PC-3 (cell line): ENCODE measurements at regions not wholly inside any gene's neighbourhood (a gene's known extent, or its start where the extent isn't known, plus 50 kb on each side); places are given as distances from the start of the nearest gene placed in this dataset.

Source experiments
- ATAC-seq: fragments of 200-7000 bp; cut with Tn5 transposase; 2 replicates; pipeline ENCODE4 v1.9.1; 2020; ENCODE audit warnings: mild to moderate bottlenecking, moderate library complexity
- BruUV-seq: library from RNA; stranded (reverse); fragments of 400-500 nt; replicated peaks from 2 replicates; lab custom pipeline; 2021; lab: Mats Ljungman, UMichigan
- CTCF ChIA-PET: fragments of 300-600 bp; sonication (Branson Sonifier 250); formaldehyde crosslinking; loops from one replicate; lab custom pipeline; 2022; ENCODE audit warnings: antibody characterized with exemption; lab: Charles Lee
- POLR2A ChIA-PET: fragments of 300-600 bp; sonication (Branson Sonifier 250); formaldehyde crosslinking; loops from one replicate; lab custom pipeline; 2022; ENCODE audit warnings: antibody characterized with exemption; ENCODE audit not compliant: unreplicated experiment; lab: Charles Lee
- DNase-seq: peaks from one replicate; pipeline ENCODE4 v3.0.0-alpha.2; 2015
- H2AFZ ChIP-seq: fragments of 300-600 bp; sonication (generic); 2 replicates; pipeline ENCODE4 v1.6.0; 2016; ENCODE audit warnings: antibody characterized with exemption, low read length
- H3F3A ChIP-seq: fragments of 300-600 bp; sonication (generic); one replicate; pipeline ENCODE4 v1.6.0; 2017; ENCODE audit warnings: antibody characterized with exemption, low read length, control low read depth, mild to moderate bottlenecking; ENCODE audit not compliant: unreplicated experiment
- H3K27ac ChIP-seq: fragments of 300-600 bp; sonication (generic); 2 replicates; pipeline ENCODE4 v1.5.1; 2016; ENCODE audit warnings: mild to moderate bottlenecking, low read length
- H3K27me3 ChIP-seq: fragments of 300-600 bp; sonication (generic); 2 replicates; pipeline ENCODE4 v1.6.1; 2016; ENCODE audit warnings: low read length, mixed read lengths
- H3K36me3 ChIP-seq: fragments of 300-600 bp; sonication (generic); 2 replicates; pipeline ENCODE4 v1.6.1; 2016; ENCODE audit warnings: low read depth, mixed run types, low read length, mixed read lengths
- H3K4me1 ChIP-seq: fragments of 300-600 bp; sonication (generic); 2 replicates; pipeline ENCODE4 v1.5.1; 2016; ENCODE audit warnings: low read length; ENCODE audit not compliant: insufficient read depth
- H3K4me2 ChIP-seq: fragments of 300-600 bp; sonication (generic); 2 replicates; pipeline ENCODE4 v1.6.0; 2016; ENCODE audit warnings: low read length
- H3K4me3 ChIP-seq: fragments of 300-600 bp; sonication (generic); 2 replicates; pipeline ENCODE4 v1.5.1; 2016; ENCODE audit warnings: mild to moderate bottlenecking, low read length, mixed read lengths
- H3K79me2 ChIP-seq: fragments of 300-600 bp; sonication (generic); 2 replicates; pipeline ENCODE4 v1.6.1; 2017; ENCODE audit warnings: low read length, mixed read lengths
- H3K9ac ChIP-seq: fragments of 300-600 bp; sonication (generic); 2 replicates; pipeline ENCODE4 v1.6.0; 2016; ENCODE audit warnings: mild to moderate bottlenecking, low read length
- H3K9me2 ChIP-seq: fragments of 300-600 bp; sonication (generic); replicated peaks from 2 replicates; pipeline ENCODE4 v1.6.1; 2016; ENCODE audit warnings: mixed run types, low read length, mixed read lengths
- H3K9me3 ChIP-seq: fragments of 300-600 bp; sonication (generic); 2 replicates; pipeline ENCODE4 v1.6.1; 2016; ENCODE audit warnings: low read length, mixed read lengths
- H4K20me1 ChIP-seq: fragments of 300-600 bp; sonication (generic); 2 replicates; pipeline ENCODE4 v1.6.1; 2016; ENCODE audit warnings: low read length, mixed read lengths
- CTCF ChIP-seq: fragments of 300-600 bp; sonication (generic); conservative IDR thresholded peaks from 2 replicates; pipeline ENCODE4 v1.5.1; 2017; ENCODE audit warnings: antibody characterized with exemption, low read depth, mild to moderate bottlenecking, low read length
- EZH2 ChIP-seq: fragments of 300-600 bp; sonication (generic); IDR thresholded peaks from one replicate; pipeline ENCODE4 v1.6.1; 2017; ENCODE audit warnings: antibody characterized with exemption, mild to moderate bottlenecking, low read length; ENCODE audit not compliant: unreplicated experiment
- EZH2phosphoT487 ChIP-seq: fragments of 300-600 bp; sonication (generic); IDR thresholded peaks from 2 replicates; pipeline ENCODE4 v1.6.1; 2018; ENCODE audit warnings: mild to moderate bottlenecking, antibody characterized with exemption, low read length, borderline replicate concordance
- intact Hi-C: fragments of 100-400 bp; cut with micrococcal nuclease; formaldehyde crosslinking; loops from 2 replicates; pipeline ENCODE4 v1.9.0; 2023

DNA sequence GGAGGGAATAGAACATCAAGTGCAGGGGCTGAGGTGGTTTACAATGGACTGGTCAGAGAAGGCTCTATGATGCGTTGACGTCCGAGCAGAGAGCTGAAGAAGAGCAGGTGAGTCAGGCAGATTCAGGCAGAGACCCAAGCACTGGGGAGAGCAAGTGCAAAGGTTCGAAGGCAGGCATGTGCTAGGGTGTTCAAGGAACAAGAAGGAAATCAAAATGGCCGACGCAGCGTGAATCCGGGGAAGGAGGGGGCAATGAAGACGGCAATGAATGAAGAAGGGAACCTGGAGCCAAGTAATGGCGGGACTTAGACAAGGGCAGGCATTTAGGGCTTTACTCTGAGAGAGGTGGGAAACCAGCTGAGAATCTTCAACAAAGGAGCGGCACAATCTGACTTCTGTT lies 56.8 kb upstream of the DCTD start:
- Histone ChIP-seq H3K4me1 (peaks cover 38% of the 10 kb centered on the region), H3K4me3 (no peak overlapping the region), H2AFZ (0 out of 2 replicates have a peak overlapping the region, but pooled peaks have one; percentile 40), H3K9ac (no peak overlapping the region), H3K79me2 (no peaks in the 10 kb centered on the region), H3K27ac (no peak overlapping the region), H3K27me3 (no peaks in the 10 kb centered on the region), H3K4me2 (no peak overlapping the region), H3K9me3 (no peaks in the 10 kb centered on the region), H3K9me2 (no peaks in the 10 kb centered on the region), H4K20me1 (no peaks in the 10 kb centered on the region), H3K36me3 (no peaks in the 10 kb centered on the region), H3F3A (no peaks in the 10 kb centered on the region)
- ChIA-PET POLR2A (interaction anchor here (0.7 kb wide), 1 partner anchor 1871 kb away, joined by 3 read pairs; no protein-coding TSS in a partner anchor), CTCF (no interaction called here)
- BruUV-seq, result no TSS peak
- ATAC-seq, result no peak
- TF ChIP-seq CTCF, result no peak
- TF ChIP-seq EZH2phosphoT487, result no peak
- no peak for TF ChIP-seq EZH2
- intact Hi-C loops, result no loop called here
- DNase-seq, result no peak

DNA sequence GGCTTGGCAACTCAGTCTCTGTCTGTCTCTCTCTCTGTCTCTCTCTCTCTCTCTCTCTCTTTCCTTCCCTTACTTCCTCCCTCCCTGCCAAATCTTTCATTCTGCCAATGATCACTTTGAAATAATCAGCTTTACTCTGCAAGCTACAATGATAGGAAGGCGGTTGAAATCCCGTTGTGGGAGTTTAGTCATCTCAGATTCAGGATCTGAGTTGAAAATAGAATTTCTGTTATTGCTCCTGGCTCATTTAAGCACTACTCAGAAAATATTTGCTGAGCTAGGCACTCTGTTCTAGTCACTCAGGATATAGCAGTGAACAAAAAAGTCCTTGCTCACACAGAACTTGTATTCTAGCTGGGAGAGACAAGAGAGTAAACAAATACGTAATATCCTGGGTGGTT lies 56.3 kb upstream of the DCTD start:
- H3K9ac ChIP-seq, result no peak overlapping the region
- TF ChIP-seq CTCF, result no peak
- no peak for TF ChIP-seq EZH2
- TF ChIP-seq EZH2phosphoT487, result no peak
- no peaks in the 10 kb centered on the region for H3F3A ChIP-seq
- H3K4me3 ChIP-seq, result no peak overlapping the region
- H3K4me1 ChIP-seq, result peaks cover 38% of the 10 kb centered on the region
- DNase-seq, result peak; percentile 5
- H3K9me2 ChIP-seq, result no peaks in the 10 kb centered on the region
- no peaks in the 10 kb centered on the region for H4K20me1 ChIP-seq
- ATAC-seq, result no peak
- no peaks in the 10 kb centered on the region for H3K27me3 ChIP-seq
- POLR2A ChIA-PET, result interaction anchor here (0.7 kb wide), 1 partner anchor 1872 kb away, joined by 3 read pairs; no protein-coding TSS in a partner anchor
- intact Hi-C loops, result no loop called here
- no peak overlapping the region for H3K4me2 ChIP-seq
- H3K36me3 ChIP-seq, result no peaks in the 10 kb centered on the region
- H3K9me3 ChIP-seq, result no peaks in the 10 kb centered on the region
- H2AFZ ChIP-seq, result peak overlapping the region; percentile 40; the same call in 1 of the 2 replicates
- H3K79me2 ChIP-seq, result no peaks in the 10 kb centered on the region
- CTCF ChIA-PET, result no interaction called here
- 0 out of 2 replicates have a peak overlapping the region, but pooled peaks have one; percentile 18 for H3K27ac ChIP-seq
- BruUV-seq, result no TSS peak

DNA sequence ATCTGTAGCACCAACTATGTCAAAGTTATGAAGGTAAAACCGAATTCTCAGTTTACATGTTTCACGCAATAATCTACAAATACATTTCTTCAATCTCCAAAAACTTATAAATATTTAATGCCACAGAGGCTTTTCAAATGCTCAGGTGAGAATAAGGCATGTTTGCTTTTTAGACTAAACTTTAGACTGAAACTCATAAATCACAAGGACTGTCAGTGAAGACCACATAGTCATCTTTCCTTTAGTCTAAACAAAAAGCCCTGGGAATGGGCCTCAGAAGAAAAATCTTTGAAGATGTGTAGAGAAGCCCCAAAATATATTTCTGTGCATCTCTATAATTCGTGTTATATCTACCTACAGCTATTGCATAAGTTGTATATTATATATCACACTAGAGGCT lies 54.5 kb upstream of the DCTD start:
- no peak for ATAC-seq
- ChIA-PET POLR2A (no interaction called here), CTCF (no interaction called here)
- no peaks in the 10 kb centered on the region for H3K27me3 ChIP-seq
- intact Hi-C loops, result no loop called here
- no peaks in the 10 kb centered on the region for H3K36me3 ChIP-seq
- no peak overlapping the region for H3K9ac ChIP-seq
- no peaks in the 10 kb centered on the region for H3K9me2 ChIP-seq
- H3K4me1 ChIP-seq, result peaks cover 35% of the 10 kb centered on the region
- H3K9me3 ChIP-seq, result no peaks in the 10 kb centered on the region
- no peak for DNase-seq
- H3F3A ChIP-seq, result no peaks in the 10 kb centered on the region
- no peak for TF ChIP-seq CTCF
- no peak for TF ChIP-seq EZH2phosphoT487
- TF ChIP-seq EZH2, result no peak
- no peaks in the 10 kb centered on the region for H4K20me1 ChIP-seq
- H2AFZ ChIP-seq, result no peak overlapping the region
- no peak overlapping the region for H3K4me3 ChIP-seq
- no TSS peak for BruUV-seq
- H3K27ac ChIP-seq, result no peak overlapping the region
- no peaks in the 10 kb centered on the region for H3K79me2 ChIP-seq
- no peak overlapping the region for H3K4me2 ChIP-seq
